Neuronal stem cell (in vitro differentiated cells): ENCODE measurements at regions not wholly inside any gene's neighbourhood (a gene's known extent, or its start where the extent isn't known, plus 50 kb on each side); places are given as distances from the start of the nearest gene placed in this dataset.
A peak's percentile ranks its signal among the peaks of the same experiment; 100 is the strongest.

Source experiments
- DNase-seq: peaks from one replicate; pipeline ENCODE4 v3.0.0-alpha.2; 2013; ENCODE audit warnings: low spot score
- H2AFZ ChIP-seq: one replicate; pipeline ENCODE4 v1.6.1; 2013; ENCODE audit warnings: mild to moderate bottlenecking, low read length, inconsistent platforms
- H2AK5ac ChIP-seq: 2 replicates; pipeline ENCODE4 v1.6.1; 2013; ENCODE audit warnings: low read depth, mild to moderate bottlenecking, inconsistent platforms, low read length, moderate library complexity, mixed read lengths
- H2BK120ac ChIP-seq: 2 replicates; pipeline ENCODE4 v1.6.1; 2013; ENCODE audit warnings: low read depth, mild to moderate bottlenecking, inconsistent platforms, low read length, moderate library complexity, mixed read lengths
- H2BK12ac ChIP-seq: one replicate; pipeline ENCODE4 v1.6.1; 2013; ENCODE audit warnings: low read length, inconsistent platforms
- H2BK15ac ChIP-seq: 2 replicates; pipeline ENCODE4 v1.6.1; 2013; ENCODE audit warnings: mild to moderate bottlenecking, low read length, inconsistent platforms, mixed read lengths
- H2BK5ac ChIP-seq: one replicate; pipeline ENCODE4 v1.6.1; 2013; ENCODE audit warnings: inconsistent platforms, mild to moderate bottlenecking, low read length, moderate library complexity
- H3K14ac ChIP-seq: one replicate; pipeline ENCODE4 v1.6.1; 2013; ENCODE audit warnings: low read length, inconsistent platforms
- H3K18ac ChIP-seq: 2 replicates; pipeline ENCODE4 v1.6.1; 2013; ENCODE audit warnings: low read length, inconsistent platforms
- H3K23ac ChIP-seq: 2 replicates; pipeline ENCODE4 v1.6.1; 2013; ENCODE audit warnings: low read depth, mild to moderate bottlenecking, mixed read lengths, low read length, inconsistent platforms; ENCODE audit not compliant: poor library complexity
- H3K27ac ChIP-seq: replicated peaks from 3 replicates; pipeline ENCODE4 v1.5.1; 2013; ENCODE audit warnings: low read length, inconsistent platforms
- H3K27me3 ChIP-seq, 3 experiments: 2 replicates each; pipeline ENCODE4 v1.6.1; 2013; ENCODE audit warnings: low read length in 3 of 3, mild to moderate bottlenecking in 2 of 3, inconsistent platforms in 1 of 3, low read depth in 1 of 3, mixed read lengths in 1 of 3, moderate library complexity in 1 of 3; ENCODE audit not compliant: control insufficient read depth in 3 of 3, insufficient read depth in 3 of 3
- H3K36me3 ChIP-seq, 2 donors: replicated peaks in 1 of 2; 2 replicates each; pipeline ENCODE4 v1.6.1; 2013; ENCODE audit warnings: low read length in 2 of 2; ENCODE audit not compliant: control insufficient read depth in 2 of 2, insufficient read depth in 2 of 2
- H3K4ac ChIP-seq: 2 replicates; pipeline ENCODE4 v1.6.1; 2013; ENCODE audit warnings: inconsistent platforms, mild to moderate bottlenecking, low read length, moderate library complexity
- H3K4me1 ChIP-seq, 2 donors: 1 replicate in 1 of 2; 2 replicates in 1 of 2; pipeline ENCODE4 v1.6.1; 2013; ENCODE audit warnings: low read length in 2 of 2, low read depth in 1 of 2; ENCODE audit not compliant: control insufficient read depth in 2 of 2, insufficient read depth in 1 of 2
- H3K4me2 ChIP-seq: one replicate; pipeline ENCODE4 v1.6.1; 2013; ENCODE audit warnings: mild to moderate bottlenecking, low read length, inconsistent platforms; ENCODE audit not compliant: insufficient read depth, poor library complexity, severe bottlenecking
- H3K4me3 ChIP-seq, 2 donors: 2 replicates each; pipeline ENCODE4 v1.5.1; 2013; ENCODE audit warnings: low read length in 2 of 2, mild to moderate bottlenecking in 2 of 2, inconsistent platforms in 1 of 2, moderate library complexity in 1 of 2
- H3K79me1 ChIP-seq: one replicate; pipeline ENCODE4 v1.6.1; 2013; ENCODE audit warnings: low read depth, mild to moderate bottlenecking, inconsistent platforms, low read length, moderate library complexity
- H3K9ac ChIP-seq: one replicate; pipeline ENCODE4 v1.6.1; 2013; ENCODE audit warnings: mild to moderate bottlenecking, low read depth, low read length, inconsistent platforms; ENCODE audit not compliant: poor library complexity
- H3K9me3 ChIP-seq, 2 donors: replicated peaks in 1 of 2; 2 replicates each; pipeline versions ENCODE3 to v1.6.1; 2013; ENCODE audit warnings: low read length in 2 of 2, mild to moderate bottlenecking in 2 of 2, inconsistent platforms in 1 of 2, low read depth in 1 of 2, mixed read lengths in 1 of 2, moderate library complexity in 1 of 2; ENCODE audit not compliant: control insufficient read depth in 2 of 2, insufficient read depth in 1 of 2
- H4K8ac ChIP-seq: one replicate; pipeline ENCODE4 v1.6.1; 2013; ENCODE audit warnings: low read depth, mild to moderate bottlenecking, inconsistent platforms, low read length, moderate library complexity
- H4K91ac ChIP-seq: one replicate; pipeline ENCODE4 v1.6.1; 2013; ENCODE audit warnings: low read length, low read depth, mild to moderate bottlenecking, inconsistent platforms; ENCODE audit not compliant: poor library complexity
- WGBS, 2 donors: extraction: QIAGEN DNeasy Blood & Tissue Kit; methylation state at CpG; one replicate each; pipeline ENCODE4 v1.1.7; 2013; ENCODE audit warnings: missing lambda C conversion rate in 2 of 2, mixed read lengths in 1 of 2; ENCODE audit not compliant: insufficient read length in 2 of 2, insufficient replicate concordance in 1 of 2; ENCODE audit errors: extremely low coverage in 2 of 2; 5-methylcytosine and 5-hydroxymethylcytosine counted together

DNA sequence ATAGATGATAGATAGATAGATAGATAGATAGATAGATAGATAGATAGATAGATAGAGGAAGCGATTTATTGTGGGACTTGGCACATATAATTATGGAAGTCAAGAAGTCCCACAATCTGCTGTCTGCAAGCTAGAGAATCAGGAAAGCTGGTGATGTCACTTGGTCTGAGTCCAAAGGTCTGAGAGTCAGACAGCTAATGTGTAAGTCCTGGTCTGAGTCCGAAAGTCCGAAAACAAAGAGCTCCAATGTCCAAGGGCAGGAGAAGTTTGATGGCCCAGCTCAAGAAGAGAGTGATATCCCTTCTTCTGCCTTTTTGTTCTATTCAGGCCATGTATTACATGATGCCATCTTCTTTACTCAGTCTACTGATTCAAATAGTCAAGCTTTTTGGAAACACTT, 53.8 kb upstream of the TCF7L2 start:
- H3K18ac ChIP-seq = no peak overlapping the region
- no peak overlapping the region for H3K23ac ChIP-seq
- H4K8ac ChIP-seq = no peak overlapping the region
- H2AFZ ChIP-seq = no peak overlapping the region
- no peaks in the 10 kb centered on the region for H3K79me1 ChIP-seq
- H4K91ac ChIP-seq = no peak overlapping the region
- no peak overlapping the region for H3K9ac ChIP-seq
- H3K36me3 ChIP-seq = no peaks in the 10 kb centered on the region
- peaks cover 8 to 12% of the 10 kb centered on the region in 2 donors for H3K4me1 ChIP-seq
- no peak overlapping the region for H3K14ac ChIP-seq
- H2BK15ac ChIP-seq = no peak overlapping the region
- no peak for DNase-seq
- H2BK12ac ChIP-seq = no peak overlapping the region
- no peak overlapping the region for H2BK120ac ChIP-seq
- 100% methylated on average over 1 of the region's 3 CpGs; no CpG with 5 or more reads in 1 of the 2 donors for WGBS, 2 donors
- no peak overlapping the region for H2BK5ac ChIP-seq
- H2AK5ac ChIP-seq = no peak overlapping the region
- no peak overlapping the region for H3K4ac ChIP-seq
- H3K9me3 ChIP-seq = no peaks in the 10 kb centered on the region
- no peak overlapping the region for H3K4me2 ChIP-seq
- H3K27me3 ChIP-seq = no peaks in the 10 kb centered on the region
- H3K27ac ChIP-seq = no peak overlapping the region
- H3K4me3 ChIP-seq = no peak overlapping the region

DNA sequence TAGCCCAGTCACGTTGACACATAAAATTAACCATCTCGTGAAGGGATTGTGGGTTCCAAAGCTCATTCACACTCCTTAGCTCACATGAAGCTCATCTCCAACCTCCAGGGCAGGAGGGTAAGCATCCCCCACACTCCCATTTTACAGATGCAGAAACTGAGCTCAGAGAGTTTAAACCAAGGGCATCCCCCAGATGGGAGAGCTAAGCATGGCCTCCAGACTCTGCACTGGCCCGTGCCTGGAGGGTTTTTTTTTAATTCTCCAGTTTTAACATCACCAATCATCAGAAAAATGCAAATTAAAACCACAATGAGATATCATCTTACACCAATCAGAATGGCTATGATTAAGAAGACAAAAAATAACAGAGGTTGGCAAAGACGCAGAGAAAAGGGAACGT, 53.3 kb upstream of the TCF7L2 start:
- Histone ChIP-seq H3K4me1 (peaks cover 8 to 12% of the 10 kb centered on the region in 2 donors), H3K14ac (no peak overlapping the region), H2BK15ac (no peak overlapping the region), H4K8ac (no peak overlapping the region), H3K27ac (no peak overlapping the region), H2BK5ac (no peak overlapping the region), H3K4me2 (no peak overlapping the region), H2BK120ac (no peak overlapping the region), H2AK5ac (no peak overlapping the region), H4K91ac (no peak overlapping the region), H3K4me3 (no peak overlapping the region), H3K36me3 (no peaks in the 10 kb centered on the region), H3K27me3 (no peaks in the 10 kb centered on the region), H3K79me1 (no peaks in the 10 kb centered on the region), H3K4ac (no peak overlapping the region), H3K18ac (no peak overlapping the region), H2BK12ac (no peak overlapping the region), H3K9ac (no peak overlapping the region), H2AFZ (no peak overlapping the region), H3K9me3 (no peaks in the 10 kb centered on the region), H3K23ac (no peak overlapping the region)
- no peak for DNase-seq
- WGBS, 2 donors = no CpG with 5 or more reads among the region's 5 CpGs

DNA sequence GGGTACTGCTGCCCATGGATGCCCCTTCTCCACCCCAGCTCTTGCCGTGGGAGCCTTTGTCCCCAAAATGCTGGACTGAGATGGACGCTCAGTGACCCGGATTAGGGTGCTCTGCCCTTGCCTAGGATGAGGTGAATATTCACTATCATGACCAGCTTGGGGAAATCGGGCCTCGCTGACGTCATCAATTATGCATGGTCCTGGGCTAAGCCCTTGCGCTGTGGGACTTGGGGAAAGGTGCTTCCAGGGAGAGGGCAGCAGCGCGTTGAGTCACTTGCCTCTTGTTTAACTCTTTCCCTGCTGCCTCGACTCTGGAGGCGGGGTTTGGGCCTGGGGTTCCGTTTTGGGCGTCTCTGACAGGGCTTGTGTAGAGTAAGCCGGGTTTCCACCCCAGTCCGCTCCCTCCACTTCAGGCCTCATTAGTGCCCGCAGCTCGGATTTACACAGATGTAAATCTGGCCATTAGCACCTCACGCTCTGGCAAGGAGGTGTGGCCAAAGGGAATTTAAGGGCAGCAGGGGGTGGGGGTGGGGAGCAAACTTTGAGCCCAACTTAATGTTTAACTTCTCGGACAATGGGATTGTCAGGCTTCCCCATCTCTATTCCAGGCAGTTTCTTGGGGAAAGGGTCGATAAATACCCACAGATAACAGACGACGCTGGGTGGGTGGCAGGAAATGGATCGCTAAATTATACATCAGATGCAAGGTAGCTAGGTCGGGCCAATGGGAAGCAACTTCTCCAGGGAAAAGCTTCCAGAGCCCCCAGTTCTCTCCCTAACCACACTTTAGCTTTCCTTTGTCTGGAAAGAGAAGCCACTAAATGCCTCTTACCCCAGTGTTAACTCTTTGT, 51.3 kb upstream of the TCF7L2 start:
- Histone ChIP-seq H3K14ac (no peak overlapping the region), H3K27ac (peak overlapping the region; percentile 65), H3K4me2 (peak overlapping the region; percentile 71), H3K4me3 (peak overlapping the region; percentile 24 to 36), H2BK15ac (no peak overlapping the region), H2BK5ac (no peak overlapping the region), H3K4me1 (peaks cover 8 to 12% of the 10 kb centered on the region in 2 donors), H2AFZ (peak overlapping the region; percentile 84), H4K8ac (no peak overlapping the region), H2BK120ac (no peak overlapping the region), H3K4ac (no peak overlapping the region), H4K91ac (no peak overlapping the region), H3K79me1 (no peaks in the 10 kb centered on the region), H3K9ac (no peak overlapping the region), H3K27me3 (no peaks in the 10 kb centered on the region), H3K36me3 (no peaks in the 10 kb centered on the region), H2BK12ac (no peak overlapping the region), H3K23ac (no peak overlapping the region), H3K18ac (peak overlapping the region; percentile 94), H2AK5ac (no peak overlapping the region), H3K9me3 (no peaks in the 10 kb centered on the region)
- peak; percentile 53 for DNase-seq
- WGBS, 2 donors = no CpG with 5 or more reads among the region's 24 CpGs

DNA sequence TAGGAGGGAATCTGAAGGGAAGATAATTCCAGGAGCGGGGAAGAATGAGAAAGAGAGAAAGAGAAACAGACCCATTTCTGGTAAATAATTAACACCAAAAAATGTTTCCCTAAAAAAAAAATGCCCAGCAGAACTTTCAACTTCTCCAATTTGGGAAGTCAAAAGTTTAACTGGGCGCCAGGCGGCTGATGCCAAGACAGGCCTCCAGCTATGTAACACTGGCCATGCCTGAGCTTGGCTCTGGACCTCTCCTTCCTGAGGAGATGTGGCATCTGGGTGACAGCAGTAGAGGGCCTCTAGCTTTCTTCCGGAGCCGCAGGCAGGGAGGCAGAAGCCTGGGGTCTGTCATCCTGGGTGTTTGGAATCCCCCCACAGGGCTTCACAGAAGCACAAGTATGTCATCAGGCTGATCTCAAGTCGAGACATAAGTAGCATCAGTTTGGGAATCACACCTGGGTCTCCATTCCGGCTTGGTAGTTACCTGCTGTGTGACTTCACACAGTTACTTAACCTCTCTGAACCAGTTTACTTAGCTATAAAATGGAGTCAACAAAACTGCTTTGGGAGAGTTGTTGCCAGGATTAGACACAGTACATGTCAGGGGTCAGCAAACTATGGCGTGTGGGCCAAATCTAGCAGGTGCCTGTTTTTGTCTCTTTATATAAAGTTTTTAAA, 50.5 kb upstream of the TCF7L2 start:
- no peak overlapping the region for H2BK120ac ChIP-seq
- H2BK5ac ChIP-seq = no peak overlapping the region
- H4K91ac ChIP-seq = no peak overlapping the region
- no peak overlapping the region for H4K8ac ChIP-seq
- peak overlapping the region; percentile 65 for H3K27ac ChIP-seq
- H3K27me3 ChIP-seq = no peaks in the 10 kb centered on the region
- no peak for DNase-seq
- no peak overlapping the region for H3K9ac ChIP-seq
- H3K9me3 ChIP-seq = no peaks in the 10 kb centered on the region
- H2AFZ ChIP-seq = peak overlapping the region; percentile 84
- H3K4ac ChIP-seq = no peak overlapping the region
- H3K14ac ChIP-seq = no peak overlapping the region
- H3K79me1 ChIP-seq = no peaks in the 10 kb centered on the region
- peak overlapping the region; percentile 5 for H2AK5ac ChIP-seq
- no peak overlapping the region for H2BK15ac ChIP-seq
- peak overlapping the region in 1 of 2 donors; percentile 36 for H3K4me3 ChIP-seq
- H3K36me3 ChIP-seq = no peaks in the 10 kb centered on the region
- H3K18ac ChIP-seq = no peak overlapping the region
- H3K4me1 ChIP-seq = peaks cover 8 to 12% of the 10 kb centered on the region in 2 donors
- WGBS, 2 donors = no CpG with 5 or more reads among the region's 8 CpGs
- no peak overlapping the region for H2BK12ac ChIP-seq
- H3K23ac ChIP-seq = no peak overlapping the region
- H3K4me2 ChIP-seq = no peak overlapping the region
